PC-9 (cell line): ENCODE measurements at regions not wholly inside any gene's neighbourhood (a gene's known extent, or its start where the extent isn't known, plus 50 kb on each side); places are given as distances from the start of the nearest gene placed in this dataset.

Experiments
- BruUV-seq: library from RNA; stranded (reverse); fragments of 400-500 nt; replicated peaks from 2 replicates; lab custom pipeline; 2021; lab: Mats Ljungman, UMichigan
- CTCF ChIA-PET: fragments of 300-600 bp; sonication (Branson Sonifier 250); formaldehyde crosslinking; loops from one replicate; lab custom pipeline; 2022; ENCODE audit warnings: antibody characterized with exemption; lab: Charles Lee
- POLR2A ChIA-PET: fragments of 300-600 bp; sonication (Branson Sonifier 250); formaldehyde crosslinking; loops from one replicate; lab custom pipeline; 2022; ENCODE audit warnings: antibody characterized with exemption; ENCODE audit not compliant: unreplicated experiment; lab: Charles Lee
- DNase-seq, 2 experiments: peaks; one replicate each; pipeline versions ENCODE4 v3.0.0 to v3.0.0-alpha.2; 2015 to 2022; ENCODE audit warnings: mixed read lengths in 1 of 2
- H2AFZ ChIP-seq: fragments of 200-600 bp; sonication (generic); 2 replicates; pipeline ENCODE4 v1.8.1; 2017; ENCODE audit warnings: antibody characterized with exemption
- H3F3A ChIP-seq: fragments of 200-600 bp; sonication (generic); 2 replicates; pipeline ENCODE4 v1.8.1; 2017; ENCODE audit warnings: antibody characterized with exemption, mild to moderate bottlenecking, low read depth; ENCODE audit not compliant: insufficient read depth
- H3K27ac ChIP-seq: fragments of 200-600 bp; sonication (generic); 2 replicates; pipeline ENCODE4 v1.6.1; 2016; ENCODE audit warnings: mixed run types
- H3K27me3 ChIP-seq: fragments of 200-600 bp; sonication (generic); 2 replicates; pipeline ENCODE4 v1.6.1; 2016; ENCODE audit warnings: low read depth, mixed run types; ENCODE audit not compliant: insufficient read depth
- H3K36me3 ChIP-seq: fragments of 200-600 bp; sonication (generic); 2 replicates; pipeline ENCODE4 v1.6.1; 2016; ENCODE audit warnings: low read depth, mixed run types
- H3K4me1 ChIP-seq: fragments of 200-600 bp; sonication (generic); replicated peaks from 2 replicates; pipeline ENCODE4 v1.6.1; 2016; ENCODE audit warnings: mixed run types; ENCODE audit not compliant: insufficient read depth
- H3K4me2 ChIP-seq: fragments of 200-600 bp; sonication (generic); 2 replicates; pipeline ENCODE4 v1.6.1; 2017; ENCODE audit warnings: mixed run types
- H3K4me3 ChIP-seq: fragments of 200-600 bp; sonication (generic); 2 replicates; pipeline ENCODE4 v1.6.1; 2016; ENCODE audit warnings: mixed run types
- H3K79me2 ChIP-seq: fragments of 200-600 bp; sonication (generic); 2 replicates; pipeline ENCODE4 v1.6.1; 2017; ENCODE audit warnings: low read depth, mixed run types
- H3K9me2 ChIP-seq: fragments of 200-600 bp; sonication (generic); 2 replicates; pipeline ENCODE4 v1.8.1; 2017; ENCODE audit warnings: mild to moderate bottlenecking; ENCODE audit not compliant: insufficient read depth
- H3K9me3 ChIP-seq: fragments of 200-600 bp; sonication (generic); 2 replicates; pipeline ENCODE4 v1.8.1; 2016; ENCODE audit warnings: low read depth; ENCODE audit not compliant: insufficient read depth
- H4K20me1 ChIP-seq: fragments of 200-600 bp; sonication (generic); 2 replicates; pipeline ENCODE4 v1.8.1; 2017; ENCODE audit not compliant: insufficient read depth
- CTCF ChIP-seq: fragments of 200-600 bp; sonication (generic); conservative IDR thresholded peaks from 2 replicates; pipeline ENCODE4 v1.6.1; 2017; ENCODE audit warnings: mixed run types, antibody characterized with exemption, mild to moderate bottlenecking, moderate library complexity
- EZH2 ChIP-seq: fragments of 200-600 bp; sonication (generic); IDR thresholded peaks from 2 replicates; pipeline ENCODE4 v1.8.0; 2017; ENCODE audit warnings: antibody characterized with exemption, low read depth
- intact Hi-C: fragments of 100-400 bp; cut with micrococcal nuclease; formaldehyde crosslinking; loops from one replicate; pipeline ENCODE4 v1.10.0; 2022; ENCODE audit not compliant: unreplicated experiment

- intact Hi-C loops = loop anchor here (1.0 to 10.0 kb wide), 10 partner anchors 20 to 867 kb away; partner anchors contain the start of gene IRF2
- POLR2A ChIA-PET = no interaction called here
- H4K20me1 ChIP-seq = no peaks in the 10 kb centered on the region
Observed at GRCh38 chr4:184267673-184268583, 50.3 kb upstream of the ENPP6 start.

More at GRCh38 chr4:184267673-184268583, 50.3 kb upstream of the ENPP6 start:
- Histone ChIP-seq H3K4me1 (peaks cover 34% of the 10 kb centered on the region), H3F3A (peaks cover 34% of the 10 kb centered on the region), H3K36me3 (no peaks in the 10 kb centered on the region), H2AFZ (peak overlapping the region; percentile 87), H3K79me2 (no peaks in the 10 kb centered on the region), H3K9me3 (no peaks in the 10 kb centered on the region), H3K27ac (peak overlapping the region; percentile 84), H3K9me2 (no peaks in the 10 kb centered on the region), H3K4me2 (peak overlapping the region; percentile 75), H3K4me3 (peak overlapping the region; percentile 59), H3K27me3 (no peaks in the 10 kb centered on the region)
- no peak for TF ChIP-seq EZH2
- no peak for TF ChIP-seq CTCF
- TSS peak; percentile 26 for BruUV-seq
- peak; percentile 45 to 82 for DNase-seq
- CTCF ChIA-PET = no interaction called here
